ENCODE measurements at regions not wholly inside any gene's neighbourhood (a gene's known extent, or its start where the extent isn't known, plus 50 kb on each side); places are given as distances from the start of the nearest gene placed in this dataset.

DNA sequence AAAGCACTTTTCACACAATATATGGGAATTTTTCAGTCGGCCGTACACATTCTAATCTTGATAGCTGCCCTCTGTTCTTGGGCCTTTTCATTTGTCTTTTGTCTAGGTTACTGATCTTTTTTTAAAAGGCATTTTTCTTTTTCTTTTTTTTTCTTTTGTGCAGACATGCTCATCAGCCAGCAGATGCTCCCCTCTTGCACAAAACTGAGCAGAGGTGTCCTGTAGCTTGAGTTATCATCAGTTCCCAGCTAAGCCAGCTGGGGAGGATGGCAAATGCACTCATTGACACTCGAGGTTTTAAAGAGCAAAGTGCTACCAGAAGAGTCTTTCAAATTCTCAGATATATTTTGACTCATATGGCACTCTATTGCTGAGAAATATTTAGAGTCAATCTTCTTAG, 913.9 kb upstream of the SEL1L start:
- H2AFZ ChIP-seq: no peak overlapping the region
- H4K20me1 ChIP-seq (ENCODE audit: insufficient read depth): no peaks in the 10 kb centered on the region
- H3K9me2 ChIP-seq (ENCODE audit: insufficient read depth): no peaks in the 10 kb centered on the region
- 38 to 39% methylated on average over 3 of the region's 3 CpGs for WGBS, 2 experiments (ENCODE audit: low coverage in 1 of 2, low lambda C conversion rate in 2 of 2, missing lambda C conversion rate in 2 of 2)
- no peaks in the 10 kb centered on the region for H3K27me3 ChIP-seq (replicated peaks; ENCODE audit: insufficient read depth)
- no peaks in the 10 kb centered on the region for H3K4me1 ChIP-seq (ENCODE audit: insufficient read depth)
- H3K4me2 ChIP-seq (ENCODE audit: unreplicated experiment): no peak overlapping the region
- H3F3A ChIP-seq (ENCODE audit: insufficient read depth): no peaks in the 10 kb centered on the region
- H3K27ac ChIP-seq: no peak overlapping the region
- no peaks in the 10 kb centered on the region for H3K36me3 ChIP-seq (ENCODE audit: low read depth)
- H3K79me2 ChIP-seq (ENCODE audit: insufficient read depth): no peaks in the 10 kb centered on the region
- no peaks in the 10 kb centered on the region for H3K9me3 ChIP-seq (ENCODE audit: low read depth)
- DNase-seq: no peak
- no peak overlapping the region for H3K9ac ChIP-seq
- in situ Hi-C loops (cut with MboI): no loop called here
- TF ChIP-seq EZH2 (IDR thresholded peaks at IDR 0.05; ENCODE audit: insufficient read depth, poor library complexity, severe bottlenecking) (no peak), EZH2phosphoT487 (IDR thresholded peaks at IDR 0.05; ENCODE audit: insufficient read depth, low read depth) (no peak)
- no peak overlapping the region for H3K4me3 ChIP-seq

GRCh38 chr14:82449926-82450468, 916.3 kb upstream of the SEL1L start:
- Histone ChIP-seq H3K4me3 (no peak overlapping the region), H4K20me1 (ENCODE audit: insufficient read depth) (no peaks in the 10 kb centered on the region), H3K36me3 (ENCODE audit: low read depth) (no peaks in the 10 kb centered on the region), H3K4me1 (ENCODE audit: insufficient read depth) (no peaks in the 10 kb centered on the region), H3F3A (ENCODE audit: insufficient read depth) (no peaks in the 10 kb centered on the region), H3K4me2 (ENCODE audit: unreplicated experiment) (no peak overlapping the region), H2AFZ (no peak overlapping the region), H3K9me2 (ENCODE audit: insufficient read depth) (no peaks in the 10 kb centered on the region), H3K27ac (no peak overlapping the region), H3K9me3 (ENCODE audit: low read depth) (no peaks in the 10 kb centered on the region), H3K79me2 (ENCODE audit: insufficient read depth) (no peaks in the 10 kb centered on the region), H3K27me3 (replicated peaks; ENCODE audit: insufficient read depth) (no peaks in the 10 kb centered on the region), H3K9ac (no peak overlapping the region)
- TF ChIP-seq EZH2 (IDR thresholded peaks at IDR 0.05; ENCODE audit: insufficient read depth, poor library complexity, severe bottlenecking) (no peak), EZH2phosphoT487 (IDR thresholded peaks at IDR 0.05; ENCODE audit: insufficient read depth, low read depth) (no peak)
- WGBS, 2 experiments (ENCODE audit: low coverage in 1 of 2, low lambda C conversion rate in 2 of 2, missing lambda C conversion rate in 2 of 2): 4 to 5% methylated on average over 5 of the region's 5 CpGs
- in situ Hi-C loops (cut with MboI): no loop called here
- no peak for DNase-seq

DNA sequence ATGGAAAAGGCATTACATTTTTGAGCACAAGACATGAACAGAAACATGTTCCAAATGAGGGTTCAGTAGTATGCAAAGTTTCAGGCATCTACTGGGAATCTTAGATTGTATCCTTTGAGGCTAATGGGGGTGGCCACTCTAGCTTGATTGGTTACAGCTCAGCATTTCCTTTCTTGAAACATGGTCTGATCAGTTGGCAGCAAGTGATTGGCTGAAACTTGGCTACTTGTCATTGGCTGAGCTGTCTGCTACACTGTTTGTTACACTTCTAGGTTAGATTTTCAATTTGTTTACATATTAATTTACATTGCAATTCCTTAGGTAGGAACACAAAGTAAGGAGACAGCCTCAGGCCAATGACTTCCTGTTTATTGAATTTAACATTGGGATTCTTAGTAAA, 918.0 kb upstream of the SEL1L start:
- Histone ChIP-seq H3F3A (ENCODE audit: insufficient read depth) (no peaks in the 10 kb centered on the region), H3K4me3 (no peak overlapping the region), H3K9me3 (ENCODE audit: low read depth) (no peaks in the 10 kb centered on the region), H3K27ac (no peak overlapping the region), H3K79me2 (ENCODE audit: insufficient read depth) (no peaks in the 10 kb centered on the region), H3K4me2 (ENCODE audit: unreplicated experiment) (no peak overlapping the region), H3K9me2 (ENCODE audit: insufficient read depth) (no peaks in the 10 kb centered on the region), H2AFZ (no peak overlapping the region), H4K20me1 (ENCODE audit: insufficient read depth) (no peaks in the 10 kb centered on the region), H3K9ac (no peak overlapping the region), H3K27me3 (replicated peaks; ENCODE audit: insufficient read depth) (no peaks in the 10 kb centered on the region), H3K36me3 (ENCODE audit: low read depth) (no peaks in the 10 kb centered on the region), H3K4me1 (ENCODE audit: insufficient read depth) (no peaks in the 10 kb centered on the region)
- no peak for TF ChIP-seq EZH2 (IDR thresholded peaks at IDR 0.05; ENCODE audit: insufficient read depth, poor library complexity, severe bottlenecking)
- no peak for TF ChIP-seq EZH2phosphoT487 (IDR thresholded peaks at IDR 0.05; ENCODE audit: insufficient read depth, low read depth)
- in situ Hi-C loops (cut with MboI): no loop called here
- no peak for DNase-seq

GRCh38 chr14:82482345-82482744, 948.7 kb upstream of the SEL1L start:
- Histone ChIP-seq H3K4me1 (ENCODE audit: insufficient read depth) (no peaks in the 10 kb centered on the region), H4K20me1 (ENCODE audit: insufficient read depth) (no peaks in the 10 kb centered on the region), H3K27me3 (replicated peaks; ENCODE audit: insufficient read depth) (no peaks in the 10 kb centered on the region), H3K79me2 (ENCODE audit: insufficient read depth) (no peaks in the 10 kb centered on the region), H3K27ac (no peak overlapping the region), H3K9ac (no peak overlapping the region), H3F3A (ENCODE audit: insufficient read depth) (no peaks in the 10 kb centered on the region), H3K9me2 (ENCODE audit: insufficient read depth) (no peaks in the 10 kb centered on the region), H3K4me2 (ENCODE audit: unreplicated experiment) (no peak overlapping the region), H3K36me3 (ENCODE audit: low read depth) (no peaks in the 10 kb centered on the region), H3K4me3 (no peak overlapping the region), H2AFZ (no peak overlapping the region), H3K9me3 (ENCODE audit: low read depth) (no peaks in the 10 kb centered on the region)
- in situ Hi-C loops (cut with MboI): no loop called here
- 38 to 39% methylated on average over 6 of the region's 6 CpGs for WGBS, 2 experiments (ENCODE audit: low coverage in 1 of 2, low lambda C conversion rate in 2 of 2, missing lambda C conversion rate in 2 of 2)
- no peak for TF ChIP-seq EZH2phosphoT487 (IDR thresholded peaks at IDR 0.05; ENCODE audit: insufficient read depth, low read depth)
- TF ChIP-seq EZH2 (IDR thresholded peaks at IDR 0.05; ENCODE audit: insufficient read depth, poor library complexity, severe bottlenecking): no peak
- DNase-seq: no peak

GRCh38 chr14:82488473-82488872, 954.8 kb upstream of the SEL1L start:
- H3K27me3 ChIP-seq (replicated peaks; ENCODE audit: insufficient read depth): no peaks in the 10 kb centered on the region
- H3K36me3 ChIP-seq (ENCODE audit: low read depth): no peaks in the 10 kb centered on the region
- H4K20me1 ChIP-seq (ENCODE audit: insufficient read depth): no peaks in the 10 kb centered on the region
- no peaks in the 10 kb centered on the region for H3K9me3 ChIP-seq (ENCODE audit: low read depth)
- no peaks in the 10 kb centered on the region for H3K9me2 ChIP-seq (ENCODE audit: insufficient read depth)
- no peak overlapping the region for H2AFZ ChIP-seq
- no peaks in the 10 kb centered on the region for H3F3A ChIP-seq (ENCODE audit: insufficient read depth)
- no peak for DNase-seq
- no peak overlapping the region for H3K4me2 ChIP-seq (ENCODE audit: unreplicated experiment)
- no peaks in the 10 kb centered on the region for H3K79me2 ChIP-seq (ENCODE audit: insufficient read depth)
- H3K4me3 ChIP-seq: no peak overlapping the region
- in situ Hi-C loops (cut with MboI): no loop called here
- H3K9ac ChIP-seq: no peak overlapping the region
- no peak for TF ChIP-seq EZH2phosphoT487 (IDR thresholded peaks at IDR 0.05; ENCODE audit: insufficient read depth, low read depth)
- TF ChIP-seq EZH2 (IDR thresholded peaks at IDR 0.05; ENCODE audit: insufficient read depth, poor library complexity, severe bottlenecking): no peak
- no peaks in the 10 kb centered on the region for H3K4me1 ChIP-seq (ENCODE audit: insufficient read depth)
- no peak overlapping the region for H3K27ac ChIP-seq
- WGBS, 2 experiments (ENCODE audit: low coverage in 1 of 2, low lambda C conversion rate in 2 of 2, missing lambda C conversion rate in 2 of 2): 46 to 47% methylated on average over 2 of the region's 2 CpGs
